Thymus (tissue), 11 donors: ENCODE measurements at regions not wholly inside any gene's neighbourhood (a gene's known extent, or its start where the extent isn't known, plus 50 kb on each side); places are given as distances from the start of the nearest gene placed in this dataset.
"Not testable (repeated sequence)": the region's sequence is repeated elsewhere in the genome, so short reads cannot be mapped to it uniquely, and the experiment has no call there.

Experiments used
- DNase-seq, 9 donors: peaks; one replicate each; pipeline ENCODE4 v3.0.0-alpha.2; 2013; ENCODE audit warnings: low spot score in 9 of 9, low read depth in 6 of 9, missing footprints in 1 of 9
- H3K27ac ChIP-seq, 2 donors: one replicate each; pipeline ENCODE4 v1.5.1; 2013; ENCODE audit warnings: control low read depth in 1 of 2, low read depth in 1 of 2, low read length in 1 of 2, mild to moderate bottlenecking in 1 of 2, moderate library complexity in 1 of 2
- H3K27me3 ChIP-seq, 2 donors: one replicate each; pipeline ENCODE4 v1.5.1; 2013; ENCODE audit warnings: low read length in 1 of 2; ENCODE audit not compliant: control insufficient read depth in 2 of 2, insufficient read depth in 1 of 2
- H3K36me3 ChIP-seq, 2 donors: one replicate each; pipeline ENCODE4 v1.5.1; 2013; ENCODE audit warnings: low read length in 1 of 2, mild to moderate bottlenecking in 1 of 2, moderate library complexity in 1 of 2; ENCODE audit not compliant: control insufficient read depth in 2 of 2, insufficient read depth in 2 of 2
- H3K4me1 ChIP-seq, 2 donors: one replicate each; pipeline ENCODE4 v1.5.1; 2013; ENCODE audit warnings: low read length in 2 of 2; ENCODE audit not compliant: control insufficient read depth in 2 of 2, insufficient read depth in 2 of 2
- H3K4me3 ChIP-seq, 2 donors: one replicate each; pipeline ENCODE4 v1.5.1; 2013; ENCODE audit warnings: low read length in 2 of 2, control low read depth in 1 of 2, mild to moderate bottlenecking in 1 of 2
- H3K9me3 ChIP-seq, 2 donors: one replicate each; pipeline ENCODE4 v1.5.1; 2013; ENCODE audit warnings: low read length in 1 of 2, mild to moderate bottlenecking in 1 of 2; ENCODE audit not compliant: control insufficient read depth in 2 of 2, insufficient read depth in 1 of 2
- WGBS: extraction: QIAGEN DNeasy Blood & Tissue Kit; methylation state at CpG from one replicate; pipeline ENCODE4 v1.1.7; 2013; 5-methylcytosine and 5-hydroxymethylcytosine counted together
- donor health status: healthy.

GRCh38 chrX:37922928-37923327 is 75.6 kb upstream of the DYNLT3 start:
- no peak overlapping the region for H3K4me3 ChIP-seq
- H3K36me3 ChIP-seq: no peaks in the 10 kb centered on the region
- no peak for DNase-seq
- no peaks in the 10 kb centered on the region for H3K27me3 ChIP-seq
- no peaks in the 10 kb centered on the region for H3K4me1 ChIP-seq
- H3K27ac ChIP-seq: no peak overlapping the region
- WGBS: 89% methylated on average over 1 of the region's 1 CpG
- H3K9me3 ChIP-seq: no peaks in the 10 kb centered on the region

GRCh38 chrX:37925761-37926160 is 78.4 kb upstream of the DYNLT3 start:
- H3K36me3 ChIP-seq, H3K4me3 ChIP-seq, DNase-seq, H3K27ac ChIP-seq, H3K4me1 ChIP-seq, H3K27me3 ChIP-seq, H3K9me3 ChIP-seq: not testable (repeated sequence)
- 95% methylated on average over 4 of the region's 4 CpGs for WGBS

GRCh38 chrX:37926700-37927099 is 79.3 kb upstream of the DYNLT3 start:
- Histone ChIP-seq H3K36me3 (no peaks in the 10 kb centered on the region), H3K27ac (no peak overlapping the region), H3K9me3 (no peaks in the 10 kb centered on the region), H3K27me3 (no peaks in the 10 kb centered on the region), H3K4me1 (no peaks in the 10 kb centered on the region), H3K4me3 (no peak overlapping the region)
- peak in 3 of 9 donors; percentile 2 to 47 (median 21) for DNase-seq
- WGBS: 8% methylated on average over 2 of the region's 2 CpGs

- no peak for DNase-seq
- Histone ChIP-seq H3K36me3 (no peaks in the 10 kb centered on the region), H3K4me1 (no peaks in the 10 kb centered on the region), H3K9me3 (no peaks in the 10 kb centered on the region), H3K27me3 (no peaks in the 10 kb centered on the region), H3K27ac (no peak overlapping the region), H3K4me3 (no peak overlapping the region)
- WGBS: 95% methylated on average over 2 of the region's 2 CpGs
These were observed 64.2 kb upstream of the SYTL5 start for GRCh38 chrX:37942170-37942569.

GRCh38 chrX:37943554-37944344 is 62.6 kb upstream of the SYTL5 start:
- no peaks in the 10 kb centered on the region for H3K4me1 ChIP-seq
- H3K36me3 ChIP-seq: no peaks in the 10 kb centered on the region
- no peaks in the 10 kb centered on the region for H3K9me3 ChIP-seq
- WGBS: 75% methylated on average over 6 of the region's 6 CpGs
- no peak overlapping the region for H3K4me3 ChIP-seq
- H3K27ac ChIP-seq: no peak overlapping the region
- no peaks in the 10 kb centered on the region for H3K27me3 ChIP-seq
- no peak for DNase-seq

GRCh38 chrX:37946197-37946596 is 60.2 kb upstream of the SYTL5 start:
- 95% methylated on average over 1 of the region's 1 CpG for WGBS
- DNase-seq: no peak
- Histone ChIP-seq H3K27me3 (no peaks in the 10 kb centered on the region), H3K36me3 (no peaks in the 10 kb centered on the region), H3K4me3 (no peak overlapping the region), H3K4me1 (no peaks in the 10 kb centered on the region), H3K9me3 (no peaks in the 10 kb centered on the region), H3K27ac (no peak overlapping the region)

GRCh38 chrX:37955273-37955672 is 51.1 kb upstream of the SYTL5 start:
- WGBS: 94% methylated on average over 3 of the region's 3 CpGs
- Histone ChIP-seq H3K4me3 (no peak overlapping the region), H3K4me1 (no peaks in the 10 kb centered on the region), H3K27ac (no peak overlapping the region), H3K36me3 (no peaks in the 10 kb centered on the region), H3K9me3 (no peaks in the 10 kb centered on the region), H3K27me3 (no peaks in the 10 kb centered on the region)
- DNase-seq: no peak

- WGBS: 95% methylated on average over 3 of the region's 3 CpGs
- Histone ChIP-seq H3K36me3 (no peaks in the 10 kb centered on the region), H3K27ac (no peak overlapping the region), H3K27me3 (no peaks in the 10 kb centered on the region), H3K4me1 (no peaks in the 10 kb centered on the region), H3K4me3 (no peak overlapping the region), H3K9me3 (no peaks in the 10 kb centered on the region)
- no peak for DNase-seq
These were observed 50.1 kb upstream of the SYTL5 start for GRCh38 chrX:37956223-37956622.
